ENCODE measurements at regions not wholly inside any gene's neighbourhood (a gene's known extent, or its start where the extent isn't known, plus 50 kb on each side); places are given as distances from the start of the nearest gene placed in this dataset.

DNA sequence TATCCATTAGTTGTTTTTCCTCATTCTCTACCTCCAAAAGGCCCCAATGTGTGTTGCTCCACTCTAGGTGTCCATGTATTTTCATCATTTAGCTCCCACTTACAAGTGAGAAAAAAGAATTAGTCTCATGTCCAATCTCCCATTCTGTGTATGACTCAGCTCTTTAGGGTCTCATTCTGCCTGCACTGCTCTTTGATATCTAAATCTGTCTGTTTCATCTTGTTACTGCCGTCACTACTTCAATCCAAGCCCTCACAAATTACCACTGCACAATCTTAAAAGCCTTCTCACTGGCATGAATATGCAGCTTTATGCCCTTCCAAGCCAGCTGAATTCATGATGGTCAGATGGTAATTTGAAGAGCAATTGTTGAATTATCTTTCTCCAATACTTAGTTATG lies 480.5 kb downstream of the TRIB2 start:
- BruUV-seq (replicated peaks): no TSS peak
- Histone ChIP-seq H3K4me1 (ENCODE audit: control insufficient read depth, extremely low read depth, insufficient read depth, low read length) (no peaks in the 10 kb centered on the region), H3K9ac (replicated peaks; ENCODE audit: extremely low read depth, insufficient read depth, low read length) (no peak overlapping the region), H2AFZ (ENCODE audit: low read depth, low read length) (no peak overlapping the region), H4K20me1 (replicated peaks; ENCODE audit: control insufficient read depth, extremely low read depth, insufficient read depth, low read length) (no peaks in the 10 kb centered on the region), H3K27me3 (ENCODE audit: control insufficient read depth in 2 of 2, insufficient read depth in 2 of 2, low read length in 2 of 2) (no peaks in the 10 kb centered on the region), H3K9me3 (replicated peaks; ENCODE audit: control insufficient read depth, insufficient read depth, low read length) (no peaks in the 10 kb centered on the region), H3K4me3 (replicated peaks in 1 of 3; ENCODE audit: insufficient read depth in 1 of 3, low read depth in 1 of 3, low read length in 3 of 3) (no peak overlapping the region), H3K27ac (ENCODE audit: insufficient read depth, low read depth, low read length) (no peak overlapping the region), H3K9me1 (replicated peaks; ENCODE audit: control insufficient read depth, extremely low read depth, insufficient read depth, low read length) (no peaks in the 10 kb centered on the region), H3K36me3 (ENCODE audit: control insufficient read depth in 2 of 2, extremely low read depth in 1 of 2, insufficient read depth in 2 of 2, low read length in 2 of 2) (no peaks in the 10 kb centered on the region), H3K4me2 (ENCODE audit: insufficient read depth, low read length) (no peak overlapping the region), H3K79me2 (ENCODE audit: control insufficient read depth, insufficient read depth, low read length) (no peaks in the 10 kb centered on the region)
- intact Hi-C loops (cut with micrococcal nuclease) (no loop called here), dilution Hi-C loops (cut with MboI; ENCODE audit: extremely low pct_ligation_motif_present, low sequenced_read_pairs) (no loop called here)
- ChIA-PET CTCF (no interaction called here), POLR2A (no interaction called here)
- TF ChIP-seq FOS (IDR thresholded peaks at IDR 0.05; ENCODE audit: borderline replicate concordance, insufficient read depth, low read length): no peak
- FAIRE-seq (no peak), DNase-seq (ENCODE audit: low read depth, low spot score) (no peak)

DNA sequence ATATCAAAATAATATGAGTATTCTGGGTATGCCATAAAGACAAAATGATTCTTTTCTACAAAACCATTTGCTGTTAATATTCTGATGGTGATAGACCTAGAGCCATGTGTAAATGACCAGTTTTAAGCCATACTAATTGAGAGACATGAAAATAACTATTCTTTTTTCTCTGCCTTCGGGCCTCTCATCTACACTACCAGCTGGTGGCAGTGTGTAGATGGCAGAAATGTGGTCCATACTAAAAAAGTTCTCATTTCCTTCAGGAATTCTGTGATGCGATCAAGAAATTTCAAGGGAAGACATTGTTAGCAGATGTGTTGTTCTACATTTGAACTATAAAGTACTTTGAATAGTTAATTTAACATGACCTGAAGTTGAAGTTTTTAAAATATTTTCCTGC lies 485.2 kb downstream of the TRIB2 start:
- Histone ChIP-seq H3K27me3 (ENCODE audit: control insufficient read depth in 2 of 2, insufficient read depth in 2 of 2, low read length in 2 of 2) (no peaks in the 10 kb centered on the region), H3K36me3 (ENCODE audit: control insufficient read depth in 2 of 2, extremely low read depth in 1 of 2, insufficient read depth in 2 of 2, low read length in 2 of 2) (no peaks in the 10 kb centered on the region), H3K9me1 (replicated peaks; ENCODE audit: control insufficient read depth, extremely low read depth, insufficient read depth, low read length) (no peaks in the 10 kb centered on the region), H3K79me2 (ENCODE audit: control insufficient read depth, insufficient read depth, low read length) (no peaks in the 10 kb centered on the region), H3K27ac (ENCODE audit: insufficient read depth, low read depth, low read length) (no peak overlapping the region), H3K9me3 (replicated peaks; ENCODE audit: control insufficient read depth, insufficient read depth, low read length) (peaks cover 3% of the 10 kb centered on the region), H2AFZ (ENCODE audit: low read depth, low read length) (no peak overlapping the region), H3K4me2 (ENCODE audit: insufficient read depth, low read length) (no peak overlapping the region), H3K4me1 (ENCODE audit: control insufficient read depth, extremely low read depth, insufficient read depth, low read length) (no peaks in the 10 kb centered on the region), H3K9ac (replicated peaks; ENCODE audit: extremely low read depth, insufficient read depth, low read length) (no peak overlapping the region), H4K20me1 (replicated peaks; ENCODE audit: control insufficient read depth, extremely low read depth, insufficient read depth, low read length) (no peaks in the 10 kb centered on the region), H3K4me3 (replicated peaks in 1 of 3; ENCODE audit: insufficient read depth in 1 of 3, low read depth in 1 of 3, low read length in 3 of 3) (no peak overlapping the region)
- POLR2A ChIA-PET: no interaction called here
- DNase-seq (ENCODE audit: low read depth, low spot score) (no peak), FAIRE-seq (no peak)
- CTCF ChIA-PET: no interaction called here
- TF ChIP-seq EZH2 (IDR thresholded peaks at IDR 0.05; ENCODE audit: borderline replicate concordance, low read depth, low read length, severe bottlenecking): no peak
- TF ChIP-seq GATA2 (IDR thresholded peaks at IDR 0.05; ENCODE audit: insufficient read depth, insufficient read length, low read depth, low read length): no peak
- TF ChIP-seq, protein P1, sequence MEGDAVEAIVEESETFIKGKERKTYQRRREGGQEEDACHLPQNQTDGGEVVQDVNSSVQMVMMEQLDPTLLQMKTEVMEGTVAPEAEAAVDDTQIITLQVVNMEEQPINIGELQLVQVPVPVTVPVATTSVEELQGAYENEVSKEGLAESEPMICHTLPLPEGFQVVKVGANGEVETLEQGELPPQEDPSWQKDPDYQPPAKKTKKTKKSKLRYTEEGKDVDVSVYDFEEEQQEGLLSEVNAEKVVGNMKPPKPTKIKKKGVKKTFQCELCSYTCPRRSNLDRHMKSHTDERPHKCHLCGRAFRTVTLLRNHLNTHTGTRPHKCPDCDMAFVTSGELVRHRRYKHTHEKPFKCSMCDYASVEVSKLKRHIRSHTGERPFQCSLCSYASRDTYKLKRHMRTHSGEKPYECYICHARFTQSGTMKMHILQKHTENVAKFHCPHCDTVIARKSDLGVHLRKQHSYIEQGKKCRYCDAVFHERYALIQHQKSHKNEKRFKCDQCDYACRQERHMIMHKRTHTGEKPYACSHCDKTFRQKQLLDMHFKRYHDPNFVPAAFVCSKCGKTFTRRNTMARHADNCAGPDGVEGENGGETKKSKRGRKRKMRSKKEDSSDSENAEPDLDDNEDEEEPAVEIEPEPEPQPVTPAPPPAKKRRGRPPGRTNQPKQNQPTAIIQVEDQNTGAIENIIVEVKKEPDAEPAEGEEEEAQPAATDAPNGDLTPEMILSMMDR (IDR thresholded peaks at IDR 0.05; ENCODE audit: extremely low read depth in 1 of 2, insufficient read depth in 1 of 2, low read depth in 1 of 2, low read length in 2 of 2): no peak
- TF ChIP-seq POLR2A (IDR thresholded peaks at IDR 0.05; ENCODE audit: low read depth, low read length): no peak
- no peak for TF ChIP-seq MYC (IDR thresholded peaks at IDR 0.05; ENCODE audit: low read depth, low read length)
- TF ChIP-seq FOS (IDR thresholded peaks at IDR 0.05; ENCODE audit: borderline replicate concordance, insufficient read depth, low read length): no peak
- TF ChIP-seq, protein P2, sequence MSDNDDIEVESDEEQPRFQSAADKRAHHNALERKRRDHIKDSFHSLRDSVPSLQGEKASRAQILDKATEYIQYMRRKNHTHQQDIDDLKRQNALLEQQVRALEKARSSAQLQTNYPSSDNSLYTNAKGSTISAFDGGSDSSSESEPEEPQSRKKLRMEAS (IDR thresholded peaks at IDR 0.05; ENCODE audit: insufficient read depth, insufficient read length): no peak
- no peak for TF ChIP-seq JUN (IDR thresholded peaks at IDR 0.05; ENCODE audit: borderline replicate concordance, insufficient read depth, insufficient read length, low read depth)
- no peak for TF ChIP-seq POLR2AphosphoS5 (IDR thresholded peaks at IDR 0.05; ENCODE audit: insufficient read depth, low read depth, low read length)
- intact Hi-C loops (cut with micrococcal nuclease): no loop called here
- no TSS peak for BruUV-seq (replicated peaks)
- dilution Hi-C loops (cut with MboI; ENCODE audit: extremely low pct_ligation_motif_present, low sequenced_read_pairs): no loop called here

Measured in endothelial cell of umbilical vein (primary cell).